OCI-LY7 (cell line): ENCODE measurements at regions not wholly inside any gene's neighbourhood (a gene's known extent, or its start where the extent isn't known, plus 50 kb on each side); places are given as distances from the start of the nearest gene placed in this dataset.

Experiments used
- BruUV-seq: library from RNA; stranded (reverse); fragments of 400-500 nt; replicated peaks from 2 replicates; lab custom pipeline; 2021; lab: Mats Ljungman, UMichigan
- CTCF ChIA-PET: fragments of 300-600 bp; sonication (Branson Sonifier 250); formaldehyde crosslinking; loops from one replicate; lab custom pipeline; 2022; ENCODE audit warnings: antibody characterized with exemption; ENCODE audit not compliant: unreplicated experiment; lab: Charles Lee
- POLR2A ChIA-PET: fragments of 300-600 bp; sonication (Branson Sonifier 250); formaldehyde crosslinking; loops from one replicate; lab custom pipeline; 2022; ENCODE audit warnings: antibody characterized with exemption; lab: Charles Lee
- DNase-seq: peaks from one replicate; pipeline ENCODE4 v3.0.0-alpha.2; 2015; ENCODE audit warnings: low spot score
- H2AFZ ChIP-seq: fragments of 200-600 bp; sonication (generic), shearing (Covaris generic); 2 replicates; pipeline ENCODE4 v1.6.1; 2014; ENCODE audit warnings: mild to moderate bottlenecking, antibody characterized with exemption, low read length, moderate library complexity
- H3K27ac ChIP-seq: fragments of 200-600 bp; sonication (generic); 2 replicates; pipeline ENCODE4 v1.5.1; 2014; ENCODE audit warnings: mixed run types, low read depth, mild to moderate bottlenecking, moderate library complexity, low read length, inconsistent platforms; ENCODE audit not compliant: poor library complexity, severe bottlenecking
- H3K36me3 ChIP-seq: fragments of 200-600 bp; sonication (generic); 2 replicates; pipeline ENCODE4 v1.6.1; 2014; ENCODE audit warnings: mild to moderate bottlenecking, antibody characterized with exemption, low read length, moderate library complexity, mixed read lengths; ENCODE audit not compliant: insufficient read depth
- H3K4me1 ChIP-seq: fragments of 200-600 bp; sonication (generic); 2 replicates; pipeline ENCODE4 v1.5.1; 2014; ENCODE audit warnings: mild to moderate bottlenecking, low read length; ENCODE audit not compliant: insufficient read depth, poor library complexity, severe bottlenecking
- H3K4me2 ChIP-seq: fragments of 200-600 bp; sonication (generic); 2 replicates; pipeline ENCODE4 v1.6.1; 2014; ENCODE audit warnings: mild to moderate bottlenecking, low read length
- H3K4me3 ChIP-seq: fragments of 200-600 bp; sonication (generic); 2 replicates; pipeline ENCODE4 v1.5.1; 2014; ENCODE audit warnings: mild to moderate bottlenecking, low read depth, low read length; ENCODE audit not compliant: poor library complexity, severe bottlenecking
- H3K79me2 ChIP-seq: fragments of 200-600 bp; sonication (generic); 2 replicates; pipeline ENCODE4 v1.6.1; 2016; ENCODE audit warnings: low read depth, mild to moderate bottlenecking, low read length, moderate library complexity, mixed read lengths; ENCODE audit not compliant: insufficient read depth
- H3K9me2 ChIP-seq: fragments of 200-600 bp; sonication (generic); 2 replicates; pipeline ENCODE4 v1.6.1; 2016; ENCODE audit warnings: mild to moderate bottlenecking, low read length, mixed read lengths; ENCODE audit not compliant: insufficient read depth
- H3K9me3 ChIP-seq: fragments of 200-600 bp; sonication (generic); 2 replicates; pipeline ENCODE4 v1.6.1; 2014; ENCODE audit warnings: mild to moderate bottlenecking, mixed run types, low read length, mixed read lengths
- H4K20me1 ChIP-seq: fragments of 200-600 bp; sonication (generic); 2 replicates; pipeline ENCODE4 v1.6.1; 2014; ENCODE audit warnings: mild to moderate bottlenecking, antibody characterized with exemption, low read length, moderate library complexity, mixed read lengths; ENCODE audit not compliant: insufficient read depth
- EZH2phosphoT487 ChIP-seq: fragments of 200-600 bp; sonication (generic); IDR thresholded peaks from 2 replicates; pipeline ENCODE4 v1.6.1; 2018; ENCODE audit warnings: low read depth, borderline replicate concordance, mild to moderate bottlenecking, mixed run types, antibody characterized with exemption, low read length, moderate library complexity, mixed read lengths
- intact Hi-C: fragments of 100-400 bp; cut with micrococcal nuclease; formaldehyde crosslinking; loops from one replicate; pipeline ENCODE4 v1.10.0; 2022; ENCODE audit not compliant: unreplicated experiment
- TF ChIP-seq, protein P1 (sequence below): fragments of 200-600 bp; sonication (generic); conservative IDR thresholded peaks from 2 replicates; pipeline ENCODE4 v1.5.1; 2014; ENCODE audit warnings: mild to moderate bottlenecking, antibody characterized with exemption, low read length, moderate library complexity, mixed read lengths

DNA sequence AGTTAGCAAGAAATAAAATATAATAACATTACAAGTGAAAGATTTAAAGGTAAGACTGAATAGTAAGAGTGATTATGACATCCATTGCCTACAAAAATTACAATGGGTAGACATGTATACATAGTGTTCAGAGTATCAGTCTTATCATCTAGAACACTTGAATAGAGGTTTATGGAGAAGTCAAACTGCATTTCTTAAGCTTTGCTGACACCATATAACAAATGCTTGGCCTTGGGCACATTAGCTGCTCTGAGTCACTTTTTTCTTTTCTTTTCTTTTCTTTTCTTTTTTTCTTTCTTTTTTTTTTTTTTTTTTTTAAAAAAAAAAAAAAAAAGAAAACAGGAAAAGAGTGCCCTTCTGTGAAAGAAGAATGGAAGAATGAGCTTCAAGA lies 220.0 kb downstream of the SPCS3 start:
- H3K27ac ChIP-seq = no peak overlapping the region
- DNase-seq = no peak
- no peaks in the 10 kb centered on the region for H3K79me2 ChIP-seq
- TF ChIP-seq, protein P1, sequence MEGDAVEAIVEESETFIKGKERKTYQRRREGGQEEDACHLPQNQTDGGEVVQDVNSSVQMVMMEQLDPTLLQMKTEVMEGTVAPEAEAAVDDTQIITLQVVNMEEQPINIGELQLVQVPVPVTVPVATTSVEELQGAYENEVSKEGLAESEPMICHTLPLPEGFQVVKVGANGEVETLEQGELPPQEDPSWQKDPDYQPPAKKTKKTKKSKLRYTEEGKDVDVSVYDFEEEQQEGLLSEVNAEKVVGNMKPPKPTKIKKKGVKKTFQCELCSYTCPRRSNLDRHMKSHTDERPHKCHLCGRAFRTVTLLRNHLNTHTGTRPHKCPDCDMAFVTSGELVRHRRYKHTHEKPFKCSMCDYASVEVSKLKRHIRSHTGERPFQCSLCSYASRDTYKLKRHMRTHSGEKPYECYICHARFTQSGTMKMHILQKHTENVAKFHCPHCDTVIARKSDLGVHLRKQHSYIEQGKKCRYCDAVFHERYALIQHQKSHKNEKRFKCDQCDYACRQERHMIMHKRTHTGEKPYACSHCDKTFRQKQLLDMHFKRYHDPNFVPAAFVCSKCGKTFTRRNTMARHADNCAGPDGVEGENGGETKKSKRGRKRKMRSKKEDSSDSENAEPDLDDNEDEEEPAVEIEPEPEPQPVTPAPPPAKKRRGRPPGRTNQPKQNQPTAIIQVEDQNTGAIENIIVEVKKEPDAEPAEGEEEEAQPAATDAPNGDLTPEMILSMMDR = no peak
- no peak for TF ChIP-seq EZH2phosphoT487
- no peaks in the 10 kb centered on the region for H4K20me1 ChIP-seq
- H3K9me2 ChIP-seq = no peaks in the 10 kb centered on the region
- H2AFZ ChIP-seq = no peak overlapping the region
- ChIA-PET POLR2A (interaction anchor here (0.6 to 1.1 kb wide), 7 partner anchors 16 to 897 kb away, joined by 3 to 4 read pairs (median 3); no protein-coding TSS in a partner anchor), CTCF (no interaction called here)
- H3K9me3 ChIP-seq = no peaks in the 10 kb centered on the region
- H3K36me3 ChIP-seq = no peaks in the 10 kb centered on the region
- no TSS peak for BruUV-seq
- H3K4me1 ChIP-seq = no peaks in the 10 kb centered on the region
- no peak overlapping the region for H3K4me2 ChIP-seq
- H3K4me3 ChIP-seq = no peak overlapping the region
- intact Hi-C loops = no loop called here

DNA sequence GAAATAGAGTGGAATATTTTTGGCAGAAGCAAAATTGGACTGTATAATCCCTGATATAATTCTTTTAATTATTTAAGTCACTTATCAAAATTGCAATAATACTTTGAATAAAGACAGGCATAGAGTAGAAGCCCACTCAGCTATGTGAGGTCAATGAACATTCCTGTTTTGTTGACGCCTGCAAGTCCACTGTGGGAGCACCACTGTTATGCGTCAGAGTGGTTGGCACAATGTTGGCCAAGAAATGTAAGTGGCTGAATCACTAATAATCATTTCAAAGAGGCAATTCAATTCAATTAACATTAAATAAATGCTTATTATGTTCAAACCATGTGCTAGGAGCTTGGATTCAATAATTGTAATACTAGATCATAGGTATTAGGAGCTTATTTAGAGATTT lies 221.0 kb downstream of the SPCS3 start:
- H3K4me1 ChIP-seq = no peaks in the 10 kb centered on the region
- H4K20me1 ChIP-seq = no peaks in the 10 kb centered on the region
- H3K36me3 ChIP-seq = no peaks in the 10 kb centered on the region
- ChIA-PET CTCF (no interaction called here), POLR2A (interaction anchor here (0.7 kb wide), 2 partner anchors 706 to 1985 kb away, joined by 3 read pairs; no protein-coding TSS in a partner anchor)
- H3K9me3 ChIP-seq = no peaks in the 10 kb centered on the region
- DNase-seq = no peak
- no peak overlapping the region for H3K4me2 ChIP-seq
- intact Hi-C loops = no loop called here
- H3K27ac ChIP-seq = no peak overlapping the region
- H3K79me2 ChIP-seq = no peaks in the 10 kb centered on the region
- TF ChIP-seq, protein P1 = no peak
- no peak for TF ChIP-seq EZH2phosphoT487
- BruUV-seq = no TSS peak
- no peaks in the 10 kb centered on the region for H3K9me2 ChIP-seq
- no peak overlapping the region for H3K4me3 ChIP-seq
- H2AFZ ChIP-seq = no peak overlapping the region

DNA sequence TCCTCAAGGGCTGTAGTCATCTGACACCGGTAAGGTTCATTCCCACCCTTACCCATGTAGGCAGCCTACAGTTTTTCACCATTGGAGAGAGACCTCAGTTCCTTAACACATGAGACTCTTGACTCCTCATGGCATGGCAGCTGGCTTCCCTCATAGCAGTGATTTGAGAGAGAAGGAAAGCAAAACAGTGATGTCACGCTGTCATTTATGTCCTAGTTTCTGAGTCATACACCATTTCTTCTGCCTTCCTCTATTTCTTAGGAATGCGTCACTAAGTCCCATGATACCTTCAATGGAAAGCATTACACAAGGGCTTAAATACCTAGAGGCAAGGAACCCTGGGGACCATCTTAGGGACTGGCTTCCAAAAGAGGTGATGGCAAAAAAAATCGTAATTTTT lies 226.1 kb downstream of the SPCS3 start:
- H4K20me1 ChIP-seq = no peaks in the 10 kb centered on the region
- H2AFZ ChIP-seq = no peak overlapping the region
- no peaks in the 10 kb centered on the region for H3K79me2 ChIP-seq
- H3K27ac ChIP-seq = no peak overlapping the region
- POLR2A ChIA-PET = interaction anchor here (0.7 kb wide), 1 partner anchor 38 kb away, joined by 3 read pairs; no protein-coding TSS in a partner anchor
- H3K9me3 ChIP-seq = no peaks in the 10 kb centered on the region
- no peaks in the 10 kb centered on the region for H3K4me1 ChIP-seq
- TF ChIP-seq, protein P1 = no peak
- TF ChIP-seq EZH2phosphoT487 = no peak
- H3K4me2 ChIP-seq = no peak overlapping the region
- intact Hi-C loops = no loop called here
- no peak overlapping the region for H3K4me3 ChIP-seq
- H3K9me2 ChIP-seq = no peaks in the 10 kb centered on the region
- BruUV-seq = no TSS peak
- no peak for DNase-seq
- no peaks in the 10 kb centered on the region for H3K36me3 ChIP-seq
- CTCF ChIA-PET = no interaction called here
